H9 (cell line): ENCODE measurements at regions not wholly inside any gene's neighbourhood (a gene's known extent, or its start where the extent isn't known, plus 50 kb on each side); places are given as distances from the start of the nearest gene placed in this dataset.

Experiments
- DNase-seq: peaks from one replicate; pipeline ENCODE4 v3.0.0-alpha.2; 2017
- H2AFZ ChIP-seq: one replicate; pipeline ENCODE4 v1.6.1; 2013; ENCODE audit warnings: mild to moderate bottlenecking, low read length, control low read depth, moderate library complexity
- H2AK5ac ChIP-seq: 2 replicates; pipeline ENCODE4 v1.6.1; 2013; ENCODE audit warnings: low read length, control low read depth, mixed read lengths; ENCODE audit not compliant: insufficient read length
- H2BK120ac ChIP-seq: one replicate; pipeline ENCODE4 v1.6.1; 2013; ENCODE audit warnings: low read depth, mild to moderate bottlenecking, low read length, control low read depth, inconsistent platforms; ENCODE audit not compliant: poor library complexity, severe bottlenecking
- H2BK12ac ChIP-seq: 2 replicates; pipeline ENCODE4 v1.6.1; 2013; ENCODE audit warnings: low read length, control low read depth, mixed read lengths, low read depth; ENCODE audit not compliant: insufficient read length
- H2BK15ac ChIP-seq: 2 replicates; pipeline ENCODE4 v1.6.1; 2013; ENCODE audit warnings: low read depth, low read length, control low read depth
- H2BK20ac ChIP-seq: one replicate; pipeline ENCODE4 v1.6.1; 2013; ENCODE audit warnings: low read depth, mild to moderate bottlenecking, low read length, control low read depth, inconsistent platforms; ENCODE audit not compliant: poor library complexity, severe bottlenecking
- H2BK5ac ChIP-seq: 2 replicates; pipeline ENCODE4 v1.6.1; 2013; ENCODE audit warnings: low read length, control low read depth, mixed read lengths; ENCODE audit not compliant: insufficient read length
- H3K14ac ChIP-seq: 2 replicates; pipeline ENCODE4 v1.6.1; 2013; ENCODE audit warnings: low read length, control low read depth; ENCODE audit not compliant: insufficient read depth
- H3K18ac ChIP-seq: 2 replicates; pipeline ENCODE4 v1.6.1; 2013; ENCODE audit warnings: low read depth, mild to moderate bottlenecking, mixed read lengths, low read length, control low read depth; ENCODE audit not compliant: insufficient read length
- H3K23ac ChIP-seq: 2 replicates; pipeline ENCODE4 v1.6.1; 2013; ENCODE audit warnings: low read length, control low read depth, mixed read lengths, low read depth; ENCODE audit not compliant: insufficient read length
- H3K23me2 ChIP-seq: 2 replicates; pipeline ENCODE4 v1.6.1; 2013; ENCODE audit warnings: low read depth, mild to moderate bottlenecking, mixed read lengths, low read length, control low read depth; ENCODE audit not compliant: insufficient read length, poor library complexity, severe bottlenecking
- H3K27ac ChIP-seq: 2 replicates; pipeline ENCODE4 v1.5.1; 2013; ENCODE audit warnings: low read length, control low read depth, mixed read lengths, low read depth; ENCODE audit not compliant: insufficient read length
- H3K27me3 ChIP-seq: 2 replicates; pipeline ENCODE4 v1.6.1; 2013; ENCODE audit warnings: low read length, control low read depth, inconsistent platforms; ENCODE audit not compliant: insufficient read depth
- H3K4ac ChIP-seq: 2 replicates; pipeline ENCODE4 v1.6.1; 2013; ENCODE audit warnings: low read depth, mild to moderate bottlenecking, control low read depth, inconsistent platforms, low read length, moderate library complexity
- H3K4me1 ChIP-seq: 2 replicates; pipeline ENCODE4 v1.6.1; 2013; ENCODE audit warnings: low read length, control low read depth, inconsistent platforms; ENCODE audit not compliant: insufficient read depth
- H3K4me2 ChIP-seq: 2 replicates; pipeline ENCODE4 v1.6.1; 2013; ENCODE audit warnings: low read length, control low read depth, mixed read lengths; ENCODE audit not compliant: insufficient read length, insufficient read depth
- H3K56ac ChIP-seq: 2 replicates; pipeline ENCODE4 v1.6.1; 2013; ENCODE audit warnings: low read depth, mild to moderate bottlenecking, mixed read lengths, low read length, control low read depth; ENCODE audit not compliant: insufficient read length
- H3K79me1 ChIP-seq: 2 replicates; pipeline ENCODE4 v1.6.1; 2013; ENCODE audit warnings: low read depth, mild to moderate bottlenecking, moderate library complexity, low read length, control low read depth, inconsistent platforms; ENCODE audit not compliant: insufficient read depth, poor library complexity, severe bottlenecking
- H3K79me2 ChIP-seq: 2 replicates; pipeline ENCODE4 v1.6.1; 2013; ENCODE audit warnings: low read length, control low read depth, inconsistent platforms; ENCODE audit not compliant: insufficient read depth
- H3K9ac ChIP-seq: 2 replicates; pipeline ENCODE4 v1.6.1; 2013; ENCODE audit warnings: low read length, control low read depth, mixed read lengths; ENCODE audit not compliant: insufficient read length; ENCODE audit errors: extremely low read depth
- H3K9me3 ChIP-seq: one replicate; pipeline ENCODE4 v1.6.1; 2013; ENCODE audit warnings: low read depth, low read length, inconsistent platforms; ENCODE audit not compliant: control insufficient read depth
- H3T11ph ChIP-seq: one replicate; pipeline ENCODE4 v1.6.1; 2013; ENCODE audit warnings: mild to moderate bottlenecking, low read length, control low read depth, inconsistent platforms
- H4K20me1 ChIP-seq: one replicate; pipeline ENCODE4 v1.6.1; 2013; ENCODE audit not compliant: control insufficient read depth, insufficient read length, insufficient read depth
- H4K5ac ChIP-seq: 2 replicates; pipeline ENCODE4 v1.6.1; 2013; ENCODE audit warnings: low read depth, mild to moderate bottlenecking, mixed read lengths, low read length, control low read depth; ENCODE audit not compliant: insufficient read length
- H4K8ac ChIP-seq: replicated peaks from 2 replicates; pipeline ENCODE4 v1.6.1; 2013; ENCODE audit warnings: low read length, control low read depth, mixed read lengths, low read depth; ENCODE audit not compliant: insufficient read length
- H4K91ac ChIP-seq: 2 replicates; pipeline ENCODE4 v1.6.1; 2013; ENCODE audit warnings: low read depth, mild to moderate bottlenecking, moderate library complexity, mixed read lengths, low read length, control low read depth; ENCODE audit not compliant: insufficient read length
- H3K27ac Mint-ChIP-seq, 3 experiments: 2 replicates in 2 of 3; 3 replicates in 1 of 3; pipeline ENCODE4 v1.8.0; 2020 to 2021; ENCODE audit warnings: mixed read lengths in 3 of 3, mild to moderate bottlenecking in 1 of 3, moderate library complexity in 1 of 3
- H3K27me3 Mint-ChIP-seq: 2 replicates; pipeline ENCODE4 v1.8.0; 2021; ENCODE audit warnings: low read depth, mild to moderate bottlenecking, moderate library complexity, mixed read lengths
- H3K36me3 Mint-ChIP-seq, 3 experiments: 2 replicates in 2 of 3; 3 replicates in 1 of 3; pipeline ENCODE4 v1.8.0; 2020 to 2021; ENCODE audit warnings: low read depth in 3 of 3, mixed read lengths in 3 of 3; ENCODE audit not compliant: insufficient read depth in 1 of 3
- H3K4me1 Mint-ChIP-seq, 2 experiments: 2 replicates each; pipeline ENCODE4 v1.8.0; 2020; ENCODE audit warnings: mixed read lengths in 2 of 2
- H3K4me3 Mint-ChIP-seq, 2 experiments: 2 replicates in 1 of 2; 3 replicates in 1 of 2; pipeline ENCODE4 v1.8.0; 2020 to 2021; ENCODE audit warnings: mild to moderate bottlenecking in 2 of 2, mixed read lengths in 2 of 2, moderate library complexity in 1 of 2
- H3K9me3 Mint-ChIP-seq, 2 experiments: 2 replicates in 1 of 2; 3 replicates in 1 of 2; pipeline ENCODE4 v1.8.0; 2020; ENCODE audit warnings: mild to moderate bottlenecking in 2 of 2, mixed read lengths in 2 of 2, moderate library complexity in 1 of 2
- WGBS: extraction: QIAGEN DNeasy Blood & Tissue Kit; methylation state at CpG from one replicate; pipeline ENCODE4 v1.1.7; 2013; ENCODE audit warnings: missing lambda C conversion rate, low lambda C conversion rate, mixed read lengths; ENCODE audit not compliant: insufficient read length; ENCODE audit errors: extremely low coverage; 5-methylcytosine and 5-hydroxymethylcytosine counted together
- TF ChIP-seq, protein P1 (sequence below): fragments of 200-600 bp; sonication (generic); conservative IDR thresholded peaks from 3 replicates; pipeline ENCODE4 v1.8.0; 2021; ENCODE audit warnings: antibody characterized with exemption, mild to moderate bottlenecking

DNA sequence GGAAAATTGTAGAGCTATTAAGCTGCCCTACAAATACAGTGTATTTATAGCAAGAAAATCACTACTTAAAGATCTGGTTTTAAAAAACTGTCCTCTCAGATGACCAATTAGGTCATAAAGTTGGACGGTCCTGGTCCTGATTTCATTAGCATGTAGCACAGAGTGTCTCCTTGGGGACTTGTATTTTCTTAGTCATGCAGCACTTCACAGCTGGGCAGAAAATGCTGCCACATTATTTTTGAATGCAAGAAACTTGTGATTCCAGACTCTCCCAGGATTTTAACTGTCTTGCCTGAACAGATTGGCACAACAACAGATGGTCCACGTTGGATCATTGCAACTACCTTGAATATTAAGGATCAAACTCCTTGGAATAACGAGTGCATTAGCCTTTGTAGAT, 348.1 kb upstream of the SGCD start:
- no peak overlapping the region for H4K5ac ChIP-seq
- H3K4me2 ChIP-seq = no peak overlapping the region
- no peak overlapping the region for H4K8ac ChIP-seq
- Mint-ChIP-seq H3K36me3 (no peaks in the 10 kb centered on the region), H3K27me3 (no peaks in the 10 kb centered on the region), H3K4me3 (no peak overlapping the region), H3K4me1 (peaks cover 9 to 10% of the 10 kb centered on the region in 2 experiments), H3K9me3 (no peaks in the 10 kb centered on the region), H3K27ac (no peak overlapping the region)
- no peak overlapping the region for H3K56ac ChIP-seq
- TF ChIP-seq, protein P1, sequence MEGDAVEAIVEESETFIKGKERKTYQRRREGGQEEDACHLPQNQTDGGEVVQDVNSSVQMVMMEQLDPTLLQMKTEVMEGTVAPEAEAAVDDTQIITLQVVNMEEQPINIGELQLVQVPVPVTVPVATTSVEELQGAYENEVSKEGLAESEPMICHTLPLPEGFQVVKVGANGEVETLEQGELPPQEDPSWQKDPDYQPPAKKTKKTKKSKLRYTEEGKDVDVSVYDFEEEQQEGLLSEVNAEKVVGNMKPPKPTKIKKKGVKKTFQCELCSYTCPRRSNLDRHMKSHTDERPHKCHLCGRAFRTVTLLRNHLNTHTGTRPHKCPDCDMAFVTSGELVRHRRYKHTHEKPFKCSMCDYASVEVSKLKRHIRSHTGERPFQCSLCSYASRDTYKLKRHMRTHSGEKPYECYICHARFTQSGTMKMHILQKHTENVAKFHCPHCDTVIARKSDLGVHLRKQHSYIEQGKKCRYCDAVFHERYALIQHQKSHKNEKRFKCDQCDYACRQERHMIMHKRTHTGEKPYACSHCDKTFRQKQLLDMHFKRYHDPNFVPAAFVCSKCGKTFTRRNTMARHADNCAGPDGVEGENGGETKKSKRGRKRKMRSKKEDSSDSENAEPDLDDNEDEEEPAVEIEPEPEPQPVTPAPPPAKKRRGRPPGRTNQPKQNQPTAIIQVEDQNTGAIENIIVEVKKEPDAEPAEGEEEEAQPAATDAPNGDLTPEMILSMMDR = no peak
- H2BK15ac ChIP-seq = no peak overlapping the region
- no peak overlapping the region for H2BK20ac ChIP-seq
- H3K9me3 ChIP-seq = no peaks in the 10 kb centered on the region
- H2AFZ ChIP-seq = no peak overlapping the region
- H3K14ac ChIP-seq = no peak overlapping the region
- DNase-seq = no peak
- no peak overlapping the region for H3K4ac ChIP-seq
- H3K4me1 ChIP-seq = no peaks in the 10 kb centered on the region; the same call in 1 of the 2 replicates
- H4K91ac ChIP-seq = no peak overlapping the region
- H3K23ac ChIP-seq = no peak overlapping the region
- WGBS = no CpG with 5 or more reads among the region's 3 CpGs
- H2BK12ac ChIP-seq = no peak overlapping the region
- H3K79me1 ChIP-seq = no peaks in the 10 kb centered on the region
- no peaks in the 10 kb centered on the region for H3K27me3 ChIP-seq
- no peak overlapping the region for H3K9ac ChIP-seq
- no peak overlapping the region for H2BK5ac ChIP-seq
- H3K23me2 ChIP-seq = no peaks in the 10 kb centered on the region
- H4K20me1 ChIP-seq = no peaks in the 10 kb centered on the region
- H3K18ac ChIP-seq = no peak overlapping the region
- no peak overlapping the region for H3K27ac ChIP-seq
- H2BK120ac ChIP-seq = no peak overlapping the region
- H3T11ph ChIP-seq = no peak overlapping the region
- no peaks in the 10 kb centered on the region for H3K79me2 ChIP-seq
- H2AK5ac ChIP-seq = no peak overlapping the region
